ENCODE measurements at regions not wholly inside any gene's neighbourhood (a gene's known extent, or its start where the extent isn't known, plus 50 kb on each side); places are given as distances from the start of the nearest gene placed in this dataset.

DNA sequence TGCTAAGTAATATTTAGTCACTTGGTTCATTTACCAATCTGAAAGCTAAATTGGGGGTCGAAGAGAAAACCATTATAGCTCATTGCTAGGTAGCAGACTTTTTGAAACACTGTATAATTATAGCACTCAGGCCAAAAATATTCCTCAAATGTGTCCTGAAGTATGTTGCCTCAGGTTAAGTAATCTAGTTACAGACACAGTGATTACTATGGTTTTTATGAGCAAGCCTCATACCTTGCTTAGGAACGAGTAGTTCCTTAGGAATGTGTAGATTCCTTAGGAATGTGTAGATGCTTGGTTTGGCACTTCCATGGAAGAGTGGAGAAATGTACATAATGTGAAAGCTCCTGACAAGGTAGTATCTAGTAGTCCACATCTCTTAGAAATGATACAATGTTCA is 387.5 kb downstream of the LMO7 start:
- Histone ChIP-seq H2AFZ (no peak overlapping the region), H4K20me1 (ENCODE audit: insufficient read depth) (no peaks in the 10 kb centered on the region), H3K4me1 (ENCODE audit: insufficient read depth) (peaks cover 4% of the 10 kb centered on the region; the same call in 1 of the 2 replicates), H3F3A (ENCODE audit: insufficient read depth) (no peaks in the 10 kb centered on the region), H3K9me2 (ENCODE audit: insufficient read depth) (no peaks in the 10 kb centered on the region), H3K27ac (no peak overlapping the region), H3K27me3 (replicated peaks; ENCODE audit: insufficient read depth) (no peaks in the 10 kb centered on the region), H3K4me3 (no peak overlapping the region), H3K79me2 (ENCODE audit: insufficient read depth) (no peaks in the 10 kb centered on the region), H3K36me3 (ENCODE audit: low read depth) (no peaks in the 10 kb centered on the region), H3K9ac (no peak overlapping the region), H3K9me3 (ENCODE audit: low read depth) (no peaks in the 10 kb centered on the region), H3K4me2 (ENCODE audit: unreplicated experiment) (no peak overlapping the region)
- in situ Hi-C loops (cut with MboI) = no loop called here
- peak; percentile 20 for DNase-seq
- TF ChIP-seq EZH2 (IDR thresholded peaks at IDR 0.05; ENCODE audit: insufficient read depth, poor library complexity, severe bottlenecking) = no peak
- no peak for TF ChIP-seq EZH2phosphoT487 (IDR thresholded peaks at IDR 0.05; ENCODE audit: insufficient read depth, low read depth)
- 19 to 23% methylated on average over 2 of the region's 2 CpGs for WGBS, 2 experiments (ENCODE audit: low coverage in 1 of 2, low lambda C conversion rate in 2 of 2, missing lambda C conversion rate in 2 of 2)

DNA sequence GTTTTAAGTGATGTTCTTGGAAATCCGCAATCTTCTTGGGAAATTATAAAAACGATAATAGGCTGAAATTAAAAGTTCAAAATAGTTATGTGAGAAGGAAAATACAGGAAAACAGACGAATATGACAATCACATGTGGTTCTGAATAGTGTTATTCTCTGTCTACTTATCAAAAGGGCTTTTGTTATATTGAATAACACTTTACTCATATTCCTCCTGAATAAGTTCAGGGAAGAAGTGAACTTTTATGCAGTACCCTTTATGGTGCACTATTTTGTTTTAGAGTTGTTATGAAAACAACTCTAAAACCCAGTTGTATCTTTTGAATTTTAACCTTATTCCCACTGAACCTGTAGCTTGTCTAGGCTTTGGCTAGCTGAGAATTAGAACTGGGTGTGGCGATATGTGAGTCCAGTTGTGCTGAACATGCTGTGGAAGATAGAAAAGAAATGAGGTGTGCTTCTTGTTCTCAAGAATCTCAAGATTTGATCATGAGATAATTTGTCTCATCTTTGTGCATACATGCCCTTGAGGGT is 384.4 kb downstream of the LMO7 start:
- Histone ChIP-seq H4K20me1 (ENCODE audit: insufficient read depth) (no peaks in the 10 kb centered on the region), H2AFZ (no peak overlapping the region)

DNA sequence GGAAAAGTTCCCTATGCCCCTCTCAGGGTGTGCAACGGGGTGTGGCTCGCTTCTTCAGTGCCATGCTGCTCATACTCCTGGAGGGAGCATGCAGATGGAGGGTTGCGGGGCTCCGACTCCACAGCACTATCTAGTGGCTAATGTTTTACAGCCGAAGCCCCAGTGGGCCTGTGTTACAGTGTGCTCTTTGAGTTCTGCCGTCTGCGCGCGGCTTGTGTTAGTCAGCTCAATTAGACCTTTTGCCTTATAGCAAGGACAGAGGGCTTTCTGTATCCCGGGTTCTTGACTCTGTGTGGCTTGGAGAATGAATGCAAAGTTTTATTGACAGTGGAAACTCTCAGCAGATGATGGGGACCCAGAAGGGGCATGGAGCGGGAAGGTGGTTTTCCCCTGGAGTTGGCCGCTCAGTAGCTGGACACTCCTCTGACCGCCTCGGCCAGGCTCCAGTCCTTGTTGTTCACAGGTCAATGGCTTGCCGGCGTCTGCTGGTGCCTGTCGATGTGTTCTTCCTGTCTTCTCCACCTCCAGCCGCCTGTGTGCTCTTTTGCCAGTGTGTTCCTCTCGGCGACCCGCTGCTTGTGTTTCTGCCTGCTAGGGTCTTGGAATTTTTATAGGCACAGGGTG is 383.4 kb downstream of the LMO7 start:
- Histone ChIP-seq H3K27me3 (replicated peaks; ENCODE audit: insufficient read depth) (no peaks in the 10 kb centered on the region), H3K4me3 (no peak overlapping the region), H3K9ac (no peak overlapping the region), H3K79me2 (ENCODE audit: insufficient read depth) (no peaks in the 10 kb centered on the region), H3K27ac (no peak overlapping the region), H3K9me3 (ENCODE audit: low read depth) (no peaks in the 10 kb centered on the region), H4K20me1 (ENCODE audit: insufficient read depth) (no peaks in the 10 kb centered on the region), H3F3A (ENCODE audit: insufficient read depth) (no peaks in the 10 kb centered on the region), H2AFZ (no peak overlapping the region), H3K36me3 (ENCODE audit: low read depth) (no peaks in the 10 kb centered on the region), H3K9me2 (ENCODE audit: insufficient read depth) (no peaks in the 10 kb centered on the region), H3K4me2 (ENCODE audit: unreplicated experiment) (no peak overlapping the region), H3K4me1 (ENCODE audit: insufficient read depth) (peaks cover 11% of the 10 kb centered on the region)
- DNase-seq = no peak
- in situ Hi-C loops (cut with MboI) = no loop called here
- TF ChIP-seq EZH2 (IDR thresholded peaks at IDR 0.05; ENCODE audit: insufficient read depth, poor library complexity, severe bottlenecking) (no peak), EZH2phosphoT487 (IDR thresholded peaks at IDR 0.05; ENCODE audit: insufficient read depth, low read depth) (no peak)
- WGBS, 2 experiments (ENCODE audit: low coverage in 1 of 2, low lambda C conversion rate in 2 of 2, missing lambda C conversion rate in 2 of 2) = 82 to 85% methylated on average over 21 of the region's 21 CpGs

More for the DNA sequence above, 384.4 kb downstream of the LMO7 start:
- Histone ChIP-seq H3K9me3 (ENCODE audit: low read depth) (no peaks in the 10 kb centered on the region), H3K4me1 (ENCODE audit: insufficient read depth) (peaks cover 4% of the 10 kb centered on the region; the same call in 1 of the 2 replicates), H3K36me3 (ENCODE audit: low read depth) (no peaks in the 10 kb centered on the region), H3K4me3 (no peak overlapping the region), H3K27ac (no peak overlapping the region), H3K79me2 (ENCODE audit: insufficient read depth) (no peaks in the 10 kb centered on the region), H3K9ac (no peak overlapping the region), H3F3A (ENCODE audit: insufficient read depth) (no peaks in the 10 kb centered on the region), H3K27me3 (replicated peaks; ENCODE audit: insufficient read depth) (no peaks in the 10 kb centered on the region), H3K4me2 (ENCODE audit: unreplicated experiment) (no peak overlapping the region), H3K9me2 (ENCODE audit: insufficient read depth) (no peaks in the 10 kb centered on the region)
- 71 to 72% methylated on average over 4 of the region's 4 CpGs for WGBS, 2 experiments (ENCODE audit: low coverage in 1 of 2, low lambda C conversion rate in 2 of 2, missing lambda C conversion rate in 2 of 2)
- in situ Hi-C loops (cut with MboI) = no loop called here
- no peak for TF ChIP-seq EZH2phosphoT487 (IDR thresholded peaks at IDR 0.05; ENCODE audit: insufficient read depth, low read depth)
- TF ChIP-seq EZH2 (IDR thresholded peaks at IDR 0.05; ENCODE audit: insufficient read depth, poor library complexity, severe bottlenecking) = no peak
- no peak for DNase-seq

DNA sequence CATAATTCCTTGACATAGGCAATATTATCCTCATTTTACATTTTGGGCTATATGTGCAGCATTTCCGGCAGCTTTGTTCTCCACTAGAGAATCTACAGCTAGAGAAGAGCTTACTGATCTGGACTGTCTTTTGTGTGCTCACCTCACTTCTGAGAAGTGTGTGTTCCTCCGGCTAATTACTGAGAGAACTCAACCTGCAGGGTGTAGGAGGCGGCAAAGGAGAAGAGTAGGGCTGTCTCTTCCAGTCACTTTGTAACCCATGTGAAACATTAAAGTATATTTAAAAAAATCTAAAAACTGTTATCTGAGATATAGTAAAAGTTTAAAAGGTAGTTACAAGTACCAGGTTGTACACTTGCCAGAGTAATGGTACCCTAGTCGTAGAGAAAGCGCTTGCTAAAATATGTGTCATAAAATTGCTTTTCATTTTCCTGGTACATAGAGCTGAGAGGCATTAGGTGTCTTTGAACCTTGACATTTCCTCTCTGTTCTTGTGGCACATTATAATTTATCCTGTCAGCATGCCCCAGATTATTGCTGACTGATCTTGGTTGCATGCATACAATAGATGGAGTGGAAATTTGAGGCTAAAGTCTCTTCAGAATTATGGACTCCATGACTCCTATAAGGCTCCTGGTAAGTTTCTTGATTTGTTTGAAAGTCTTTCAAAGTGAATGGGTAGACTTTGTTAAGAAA is 381.9 kb downstream of the LMO7 start:
- Histone ChIP-seq H3K4me2 (ENCODE audit: unreplicated experiment) (no peak overlapping the region), H3K27ac (no peak overlapping the region), H3K9me2 (ENCODE audit: insufficient read depth) (no peaks in the 10 kb centered on the region), H3K4me3 (no peak overlapping the region), H3K36me3 (ENCODE audit: low read depth) (no peaks in the 10 kb centered on the region), H3K9ac (no peak overlapping the region), H4K20me1 (ENCODE audit: insufficient read depth) (no peaks in the 10 kb centered on the region), H2AFZ (no peak overlapping the region), H3F3A (ENCODE audit: insufficient read depth) (no peaks in the 10 kb centered on the region), H3K79me2 (ENCODE audit: insufficient read depth) (no peaks in the 10 kb centered on the region), H3K4me1 (ENCODE audit: insufficient read depth) (peaks cover 10% of the 10 kb centered on the region), H3K27me3 (replicated peaks; ENCODE audit: insufficient read depth) (no peaks in the 10 kb centered on the region), H3K9me3 (ENCODE audit: low read depth) (no peaks in the 10 kb centered on the region)
- TF ChIP-seq EZH2 (IDR thresholded peaks at IDR 0.05; ENCODE audit: insufficient read depth, poor library complexity, severe bottlenecking) (no peak), EZH2phosphoT487 (IDR thresholded peaks at IDR 0.05; ENCODE audit: insufficient read depth, low read depth) (no peak)
- DNase-seq = no peak
- in situ Hi-C loops (cut with MboI) = no loop called here
- WGBS, 2 experiments (ENCODE audit: low coverage in 1 of 2, low lambda C conversion rate in 2 of 2, missing lambda C conversion rate in 2 of 2) = 92 to 94% methylated on average over 5 of the region's 5 CpGs
